ENCODE measurements at regions not wholly inside any gene's neighbourhood (a gene's known extent, or its start where the extent isn't known, plus 50 kb on each side); places are given as distances from the start of the nearest gene placed in this dataset.
"Not testable (repeated sequence)": the region's sequence is repeated elsewhere in the genome, so short reads cannot be mapped to it uniquely, and the experiment has no call there.

DNA sequence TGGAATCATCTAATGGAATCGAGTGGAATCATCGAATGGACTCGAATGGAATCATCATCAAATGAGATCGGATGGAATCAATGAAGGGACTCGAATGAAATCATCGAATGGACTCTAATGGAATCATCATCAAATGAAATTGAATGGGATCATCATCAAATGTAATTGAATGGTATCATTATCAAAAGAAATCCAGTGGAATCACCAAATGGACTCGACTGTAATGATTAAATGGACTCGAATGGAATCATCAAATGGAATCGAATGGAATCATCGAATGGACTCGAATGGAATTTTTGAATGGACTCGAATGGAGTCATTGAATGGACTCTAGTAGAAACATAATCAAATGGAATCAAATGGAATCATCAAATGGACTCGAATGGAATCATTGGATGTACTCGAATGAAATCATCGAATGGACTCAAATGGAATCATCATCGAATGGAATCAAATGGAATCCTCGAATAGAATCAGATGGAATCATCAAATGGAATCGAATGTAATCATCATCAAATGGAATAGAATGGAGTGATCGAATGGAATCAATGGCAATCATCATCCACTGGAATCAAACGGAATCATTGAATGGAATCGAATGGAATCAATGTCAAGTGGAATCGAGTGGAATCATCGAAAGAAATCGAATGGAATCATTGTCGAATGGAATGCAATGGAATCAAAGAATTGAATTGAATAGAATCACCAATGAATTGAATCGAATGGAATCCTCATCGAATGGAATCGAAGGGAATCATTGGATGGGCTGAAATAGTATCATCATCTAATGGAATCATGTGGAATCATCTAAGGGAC, 234.2 kb downstream of the SHCBP1 start:
- TF ChIP-seq FOXM1 (IDR thresholded peaks at IDR 0.05; ENCODE audit: borderline replicate concordance); FOXK2 (IDR thresholded peaks at IDR 0.05); ARNT (IDR thresholded peaks at IDR 0.05); SP1 (IDR thresholded peaks at IDR 0.05); NFRKB (IDR thresholded peaks at IDR 0.05); TARDBP (IDR thresholded peaks at IDR 0.05); BHLHE40 (IDR thresholded peaks at IDR 0.05; ENCODE audit: borderline replicate concordance); LEF1 (IDR thresholded peaks at IDR 0.05; ENCODE audit: borderline replicate concordance); HDGF (IDR thresholded peaks at IDR 0.05; ENCODE audit: borderline replicate concordance); FOXA1 (IDR thresholded peaks at IDR 0.05); PKNOX1 (IDR thresholded peaks at IDR 0.05); ELF4 (IDR thresholded peaks at IDR 0.05); SUZ12 (IDR thresholded peaks at IDR 0.05): not testable (repeated sequence)

Measured in HEK293T (cell line).